ENCODE measurements at regions not wholly inside any gene's neighbourhood (a gene's known extent, or its start where the extent isn't known, plus 50 kb on each side); places are given as distances from the start of the nearest gene placed in this dataset.
"Not testable (repeated sequence)": the region's sequence is repeated elsewhere in the genome, so short reads cannot be mapped to it uniquely, and the experiment has no call there.

- no peak for ATAC-seq (ENCODE audit: insufficient number of reproducible peaks, low FRiP score, low read depth)
- Histone ChIP-seq H3K27me3 (replicated peaks; ENCODE audit: insufficient read depth) (no peaks in the 10 kb centered on the region), H3K27ac (no peak overlapping the region), H3K4me3 (no peak overlapping the region), H3K4me1 (ENCODE audit: control insufficient read depth in 1 of 2, low read depth in 2 of 2) (no peaks in the 10 kb centered on the region), H3K36me3 (no peaks in the 10 kb centered on the region), H3K9me3 (no peaks in the 10 kb centered on the region)
- no peak for TF ChIP-seq CTCF (IDR thresholded peaks at IDR 0.05)
- no peak for DNase-seq (ENCODE audit: low spot score)
Observed at GRCh38 chr17:77066165-77066564, 74.6 kb upstream of the SEC14L1 start.

GRCh38 chr17:77066726-77067409 is 73.9 kb upstream of the SEC14L1 start:
- ATAC-seq (ENCODE audit: insufficient number of reproducible peaks, low FRiP score, low read depth) = not testable (repeated sequence)
- TF ChIP-seq CTCF (IDR thresholded peaks at IDR 0.05) = peak; percentile 65

GRCh38 chr17:77068915-77069314 is 71.9 kb upstream of the SEC14L1 start:
- Histone ChIP-seq H3K4me1 (ENCODE audit: control insufficient read depth in 1 of 2, low read depth in 2 of 2) (no peaks in the 10 kb centered on the region), H3K27ac (no peak overlapping the region), H3K4me3 (no peak overlapping the region), H3K27me3 (replicated peaks; ENCODE audit: insufficient read depth) (no peaks in the 10 kb centered on the region), H3K36me3 (no peaks in the 10 kb centered on the region), H3K9me3 (no peaks in the 10 kb centered on the region)
- DNase-seq (ENCODE audit: low spot score) = no peak
- no peak for ATAC-seq (ENCODE audit: insufficient number of reproducible peaks, low FRiP score, low read depth)
- no peak for TF ChIP-seq CTCF (IDR thresholded peaks at IDR 0.05)

More at GRCh38 chr17:77066726-77067409, 73.9 kb upstream of the SEC14L1 start:
- H3K27ac ChIP-seq; H3K36me3 ChIP-seq; H3K9me3 ChIP-seq; H3K4me3 ChIP-seq; H3K4me1 ChIP-seq (ENCODE audit: control insufficient read depth in 1 of 2, low read depth in 2 of 2); DNase-seq (ENCODE audit: low spot score); H3K27me3 ChIP-seq (replicated peaks; ENCODE audit: insufficient read depth): not testable (repeated sequence)

- no peaks in the 10 kb centered on the region for H3K36me3 ChIP-seq
- ATAC-seq (ENCODE audit: insufficient number of reproducible peaks, low FRiP score, low read depth) = no peak
- no peak for DNase-seq (ENCODE audit: low spot score)
- no peak overlapping the region for H3K4me3 ChIP-seq
- no peak overlapping the region for H3K27ac ChIP-seq
- TF ChIP-seq CTCF (IDR thresholded peaks at IDR 0.05) = no peak
- no peaks in the 10 kb centered on the region for H3K4me1 ChIP-seq (ENCODE audit: control insufficient read depth in 1 of 2, low read depth in 2 of 2)
- no peaks in the 10 kb centered on the region for H3K27me3 ChIP-seq (replicated peaks; ENCODE audit: insufficient read depth)
- no peaks in the 10 kb centered on the region for H3K9me3 ChIP-seq
Observed at GRCh38 chr17:77070888-77071279, 69.9 kb upstream of the SEC14L1 start.

GRCh38 chr17:77071925-77072490 is 68.8 kb upstream of the SEC14L1 start:
- no peak for ATAC-seq (ENCODE audit: insufficient number of reproducible peaks, low FRiP score, low read depth)
- DNase-seq (ENCODE audit: low spot score) = no peak
- TF ChIP-seq CTCF (IDR thresholded peaks at IDR 0.05) = no peak

More at GRCh38 chr17:77071925-77072490, 68.8 kb upstream of the SEC14L1 start:
- Histone ChIP-seq H3K4me1 (ENCODE audit: control insufficient read depth in 1 of 2, low read depth in 2 of 2) (no peaks in the 10 kb centered on the region), H3K9me3 (no peaks in the 10 kb centered on the region), H3K4me3 (no peak overlapping the region), H3K27ac (no peak overlapping the region), H3K27me3 (replicated peaks; ENCODE audit: insufficient read depth) (no peaks in the 10 kb centered on the region), H3K36me3 (no peaks in the 10 kb centered on the region)
